ENCODE measurements at regions not wholly inside any gene's neighbourhood (a gene's known extent, or its start where the extent isn't known, plus 50 kb on each side); places are given as distances from the start of the nearest gene placed in this dataset.

DNA sequence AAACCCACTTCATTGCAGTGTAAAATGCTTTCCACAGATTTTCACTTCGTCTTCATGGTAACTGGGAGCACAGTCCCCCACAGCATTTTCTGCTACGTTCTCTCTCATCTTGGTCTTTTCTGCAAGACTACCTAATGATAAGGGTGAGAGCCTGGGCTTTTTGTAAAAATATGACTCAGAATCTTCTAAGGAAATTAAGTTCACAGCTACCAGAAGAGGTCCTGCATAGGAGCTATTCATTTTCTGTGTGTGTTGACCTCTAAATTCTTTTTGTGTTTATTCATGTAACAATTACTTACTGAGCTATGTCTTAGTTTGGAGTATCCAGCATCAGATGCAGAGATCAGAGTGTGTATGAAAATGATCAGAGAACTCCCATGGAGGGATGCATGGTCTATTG, 192.2 kb downstream of the CPEB2 start:
- no peaks in the 10 kb centered on the region for H3K27me3 ChIP-seq (replicated peaks; ENCODE audit: insufficient read depth, low read depth, low read length, poor library complexity)
- POLR2A ChIA-PET (ENCODE audit: low non-redundant PET), result no interaction called here
- no peak overlapping the region for H3K4me3 ChIP-seq (ENCODE audit: low read depth, low read length, poor library complexity, severe bottlenecking)
- no peak overlapping the region for H3K27ac ChIP-seq (ENCODE audit: low read depth, low read length, poor library complexity, severe bottlenecking)
- no peak for DNase-seq (ENCODE audit: low spot score)
- TF ChIP-seq, protein P1, sequence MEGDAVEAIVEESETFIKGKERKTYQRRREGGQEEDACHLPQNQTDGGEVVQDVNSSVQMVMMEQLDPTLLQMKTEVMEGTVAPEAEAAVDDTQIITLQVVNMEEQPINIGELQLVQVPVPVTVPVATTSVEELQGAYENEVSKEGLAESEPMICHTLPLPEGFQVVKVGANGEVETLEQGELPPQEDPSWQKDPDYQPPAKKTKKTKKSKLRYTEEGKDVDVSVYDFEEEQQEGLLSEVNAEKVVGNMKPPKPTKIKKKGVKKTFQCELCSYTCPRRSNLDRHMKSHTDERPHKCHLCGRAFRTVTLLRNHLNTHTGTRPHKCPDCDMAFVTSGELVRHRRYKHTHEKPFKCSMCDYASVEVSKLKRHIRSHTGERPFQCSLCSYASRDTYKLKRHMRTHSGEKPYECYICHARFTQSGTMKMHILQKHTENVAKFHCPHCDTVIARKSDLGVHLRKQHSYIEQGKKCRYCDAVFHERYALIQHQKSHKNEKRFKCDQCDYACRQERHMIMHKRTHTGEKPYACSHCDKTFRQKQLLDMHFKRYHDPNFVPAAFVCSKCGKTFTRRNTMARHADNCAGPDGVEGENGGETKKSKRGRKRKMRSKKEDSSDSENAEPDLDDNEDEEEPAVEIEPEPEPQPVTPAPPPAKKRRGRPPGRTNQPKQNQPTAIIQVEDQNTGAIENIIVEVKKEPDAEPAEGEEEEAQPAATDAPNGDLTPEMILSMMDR (conservative IDR thresholded peaks at IDR 0.05; ENCODE audit: low read depth, low read length), result no peak
- TF ChIP-seq EZH2 (IDR thresholded peaks at IDR 0.05; ENCODE audit: borderline replicate concordance, low read depth, low read length, poor library complexity, severe bottlenecking), result no peak
- no peaks in the 10 kb centered on the region for H3K4me1 ChIP-seq (ENCODE audit: insufficient read depth, low read length, poor library complexity, severe bottlenecking)
- no TSS peak for BruUV-seq (replicated peaks)
- no peaks in the 10 kb centered on the region for H3K36me3 ChIP-seq (ENCODE audit: insufficient read depth, low read length, poor library complexity, severe bottlenecking)
- intact Hi-C loops (cut with micrococcal nuclease; ENCODE audit: unreplicated experiment), result no loop called here
- CTCF ChIA-PET, result no interaction called here
- H3K9me3 ChIP-seq (ENCODE audit: low read depth, low read length, poor library complexity, severe bottlenecking), result no peaks in the 10 kb centered on the region

DNA sequence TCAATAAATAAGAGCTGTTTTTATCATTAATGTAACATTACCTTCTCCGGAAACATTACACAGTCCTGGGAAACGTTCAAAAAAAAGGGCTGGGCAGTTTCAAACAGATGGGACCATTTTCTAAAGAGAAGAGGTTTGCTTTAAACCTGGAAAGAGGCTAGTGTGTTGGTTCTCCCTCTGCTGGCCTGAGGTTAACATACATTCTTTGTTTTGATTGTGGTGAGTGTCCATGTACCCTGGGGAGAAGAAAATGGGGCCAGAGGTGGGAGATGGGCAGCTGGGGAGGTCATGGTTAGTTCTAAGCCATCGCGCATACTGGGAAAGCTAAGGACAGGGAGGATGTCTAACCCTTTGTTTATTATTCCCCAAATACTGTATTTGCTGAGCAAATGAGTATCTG, 194.7 kb downstream of the CPEB2 start:
- Histone ChIP-seq H3K27ac (ENCODE audit: low read depth, low read length, poor library complexity, severe bottlenecking) (no peak overlapping the region), H3K4me3 (ENCODE audit: low read depth, low read length, poor library complexity, severe bottlenecking) (no peak overlapping the region), H3K36me3 (ENCODE audit: insufficient read depth, low read length, poor library complexity, severe bottlenecking) (no peaks in the 10 kb centered on the region), H3K9me3 (ENCODE audit: low read depth, low read length, poor library complexity, severe bottlenecking) (no peaks in the 10 kb centered on the region), H3K27me3 (replicated peaks; ENCODE audit: insufficient read depth, low read depth, low read length, poor library complexity) (no peaks in the 10 kb centered on the region), H3K4me1 (ENCODE audit: insufficient read depth, low read length, poor library complexity, severe bottlenecking) (no peaks in the 10 kb centered on the region)
- ChIA-PET CTCF (no interaction called here), POLR2A (ENCODE audit: low non-redundant PET) (no interaction called here)
- intact Hi-C loops (cut with micrococcal nuclease; ENCODE audit: unreplicated experiment), result no loop called here
- DNase-seq (ENCODE audit: low spot score), result peak; percentile 31
- TF ChIP-seq EZH2 (IDR thresholded peaks at IDR 0.05; ENCODE audit: borderline replicate concordance, low read depth, low read length, poor library complexity, severe bottlenecking), result no peak
- TF ChIP-seq, protein P1 (conservative IDR thresholded peaks at IDR 0.05; ENCODE audit: low read depth, low read length), result peak; percentile 32; the same call in 1 of the 2 replicates
- no TSS peak for BruUV-seq (replicated peaks)

DNA sequence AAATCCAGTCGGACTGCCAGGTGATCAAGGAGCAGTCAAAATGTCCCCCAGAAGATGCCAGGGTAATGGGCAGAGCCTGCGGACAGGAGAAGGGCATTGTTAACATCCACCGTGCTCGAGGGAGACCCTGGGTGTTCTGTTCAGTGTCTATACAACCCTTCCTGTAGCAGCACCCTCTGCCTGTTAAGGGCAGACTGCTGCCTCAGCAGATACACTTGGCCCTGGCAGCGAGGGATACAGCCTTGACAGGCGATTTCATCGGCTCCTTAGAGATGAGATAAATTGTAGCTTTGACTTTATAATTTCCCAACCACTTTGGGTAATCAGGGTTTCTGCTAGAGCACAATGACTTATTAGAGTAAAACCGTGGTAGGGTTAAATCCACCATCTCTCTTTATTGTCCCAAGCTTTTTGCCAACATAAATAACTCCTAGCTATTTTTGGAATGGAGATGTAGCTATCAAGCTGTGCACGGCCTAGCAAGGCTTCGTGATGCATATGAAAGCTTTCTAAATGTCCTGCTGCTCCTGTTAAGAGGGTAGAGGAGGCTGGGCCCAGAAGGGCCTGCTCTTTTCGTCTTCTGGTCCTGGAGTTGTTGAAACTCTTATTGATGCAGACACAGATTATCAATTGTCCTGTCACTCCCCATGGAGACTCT, 195.9 kb downstream of the CPEB2 start:
- H3K4me3 ChIP-seq (ENCODE audit: low read depth, low read length, poor library complexity, severe bottlenecking), result no peak overlapping the region
- H3K27me3 ChIP-seq (replicated peaks; ENCODE audit: insufficient read depth, low read depth, low read length, poor library complexity), result no peaks in the 10 kb centered on the region
- DNase-seq (ENCODE audit: low spot score), result no peak
- no peak overlapping the region for H3K27ac ChIP-seq (ENCODE audit: low read depth, low read length, poor library complexity, severe bottlenecking)
- no TSS peak for BruUV-seq (replicated peaks)
- ChIA-PET POLR2A (ENCODE audit: low non-redundant PET) (no interaction called here), CTCF (no interaction called here)
- H3K36me3 ChIP-seq (ENCODE audit: insufficient read depth, low read length, poor library complexity, severe bottlenecking), result no peaks in the 10 kb centered on the region
- TF ChIP-seq EZH2 (IDR thresholded peaks at IDR 0.05; ENCODE audit: borderline replicate concordance, low read depth, low read length, poor library complexity, severe bottlenecking), result no peak
- TF ChIP-seq, protein P1 (conservative IDR thresholded peaks at IDR 0.05; ENCODE audit: low read depth, low read length), result no peak
- intact Hi-C loops (cut with micrococcal nuclease; ENCODE audit: unreplicated experiment), result no loop called here
- H3K9me3 ChIP-seq (ENCODE audit: low read depth, low read length, poor library complexity, severe bottlenecking), result no peaks in the 10 kb centered on the region
- H3K4me1 ChIP-seq (ENCODE audit: insufficient read depth, low read length, poor library complexity, severe bottlenecking), result no peaks in the 10 kb centered on the region

All from A673 (cell line).